Astrocyte (in vitro differentiated cells and primary cell): ENCODE measurements at regions not wholly inside any gene's neighbourhood (a gene's known extent, or its start where the extent isn't known, plus 50 kb on each side); places are given as distances from the start of the nearest gene placed in this dataset.

Experiments
- DNase-seq: peaks from one replicate; pipeline ENCODE4 v3.0.0-alpha.2; 2010; ENCODE audit warnings: low read depth
- FAIRE-seq: peaks from 2 replicates; lab custom pipeline; 2011; peaks lifted over from hg19 to GRCh38; lab: Jason Lieb, UNC
- H2AFZ ChIP-seq: 2 replicates; pipeline ENCODE4 v1.6.0; 2012; ENCODE audit warnings: low read depth, low read length, inconsistent platforms
- H3K27ac ChIP-seq: 2 replicates; pipeline ENCODE4 v1.5.1; 2011; ENCODE audit warnings: low read depth, low read length, inconsistent platforms
- H3K27me3 ChIP-seq: 2 replicates; pipeline ENCODE4 v1.6.0; 2011; ENCODE audit warnings: low read length, inconsistent platforms; ENCODE audit not compliant: insufficient read depth
- H3K36me3 ChIP-seq: 2 replicates; pipeline ENCODE4 v1.5.1; 2011; ENCODE audit warnings: low read length, inconsistent platforms; ENCODE audit not compliant: insufficient read depth
- H3K4me1 ChIP-seq: 2 replicates; pipeline ENCODE4 v1.5.1; 2011; ENCODE audit warnings: low read length, inconsistent platforms; ENCODE audit not compliant: insufficient read depth
- H3K4me2 ChIP-seq: 2 replicates; pipeline ENCODE4 v1.6.0; 2012; ENCODE audit warnings: low read length, inconsistent platforms
- H3K4me3 ChIP-seq: 2 replicates; pipeline ENCODE4 v1.5.1; 2011; ENCODE audit warnings: low read depth, mild to moderate bottlenecking, low read length, inconsistent platforms; ENCODE audit not compliant: insufficient read depth
- H3K79me2 ChIP-seq: 2 replicates; pipeline ENCODE4 v1.6.0; 2012; ENCODE audit warnings: mild to moderate bottlenecking, low read length, inconsistent platforms; ENCODE audit not compliant: insufficient read depth
- H3K9ac ChIP-seq: 2 replicates; pipeline ENCODE4 v1.6.0; 2012; ENCODE audit warnings: mild to moderate bottlenecking, low read length, inconsistent platforms
- H3K9me3 ChIP-seq: 2 replicates; pipeline ENCODE4 v1.5.1; 2012; ENCODE audit warnings: low read depth, mild to moderate bottlenecking, low read length, inconsistent platforms; ENCODE audit not compliant: insufficient read depth
- H4K20me1 ChIP-seq: 2 replicates; pipeline ENCODE4 v1.6.0; 2012; ENCODE audit warnings: low read length, inconsistent platforms; ENCODE audit not compliant: insufficient read depth
- H3K27ac Mint-ChIP-seq: one replicate; pipeline ENCODE4 v1.8.0; 2021; ENCODE audit warnings: mild to moderate bottlenecking, mixed read lengths; ENCODE audit not compliant: unreplicated experiment
- H3K27me3 Mint-ChIP-seq: one replicate; pipeline ENCODE4 v1.8.0; 2021; ENCODE audit warnings: low read depth, mixed read lengths; ENCODE audit not compliant: unreplicated experiment
- H3K36me3 Mint-ChIP-seq: one replicate; pipeline ENCODE4 v1.8.0; 2021; ENCODE audit warnings: low read depth, mixed read lengths; ENCODE audit not compliant: unreplicated experiment
- H3K4me1 Mint-ChIP-seq: one replicate; pipeline ENCODE4 v1.8.0; 2021; ENCODE audit warnings: low read depth, mixed read lengths; ENCODE audit not compliant: unreplicated experiment
- H3K4me3 Mint-ChIP-seq: one replicate; pipeline ENCODE4 v1.8.0; 2021; ENCODE audit warnings: mild to moderate bottlenecking, moderate library complexity, mixed read lengths; ENCODE audit not compliant: unreplicated experiment
- H3K9me3 Mint-ChIP-seq: one replicate; pipeline ENCODE4 v1.8.0; 2021; ENCODE audit warnings: mild to moderate bottlenecking, mixed read lengths; ENCODE audit not compliant: unreplicated experiment
- EZH2 ChIP-seq: IDR thresholded peaks from 2 replicates; pipeline ENCODE4 v1.6.1; 2012; ENCODE audit warnings: mild to moderate bottlenecking, low read length, inconsistent platforms; ENCODE audit not compliant: insufficient read depth
- TF ChIP-seq, protein P1 (sequence below): IDR thresholded peaks from 2 replicates; pipeline ENCODE4 v1.5.1; 2011; ENCODE audit warnings: low read depth, mild to moderate bottlenecking, inconsistent platforms, low read length, moderate library complexity; ENCODE audit not compliant: insufficient read depth

DNA sequence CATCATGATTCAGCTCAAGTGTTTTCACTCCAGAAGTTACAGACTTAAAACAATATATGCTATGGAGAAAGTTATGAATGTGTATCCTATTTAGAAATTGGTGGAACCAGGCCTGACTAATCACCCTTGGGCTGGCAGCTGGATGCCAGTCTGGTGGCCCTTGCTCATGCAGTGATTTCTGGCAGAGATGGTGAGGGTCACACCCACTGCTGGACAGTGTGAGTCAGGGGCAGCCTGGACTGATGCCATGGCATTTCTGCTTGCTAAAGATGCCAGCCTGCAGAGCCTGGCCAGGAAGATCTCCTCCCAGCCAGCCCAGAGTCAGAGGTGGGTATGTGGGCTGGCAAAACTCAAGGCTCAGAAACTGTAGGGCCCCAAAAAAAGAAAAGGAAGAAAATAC is 695.7 kb downstream of the CDY2B start:
- Histone ChIP-seq H3K27ac (no peak overlapping the region), H3K4me1 (no peaks in the 10 kb centered on the region), H3K4me2 (no peak overlapping the region), H3K4me3 (no peak overlapping the region), H3K79me2 (no peaks in the 10 kb centered on the region), H3K9me3 (no peaks in the 10 kb centered on the region), H4K20me1 (no peaks in the 10 kb centered on the region), H3K9ac (no peak overlapping the region), H3K36me3 (no peaks in the 10 kb centered on the region), H3K27me3 (no peaks in the 10 kb centered on the region), H2AFZ (no peak overlapping the region)
- TF ChIP-seq, protein P1, sequence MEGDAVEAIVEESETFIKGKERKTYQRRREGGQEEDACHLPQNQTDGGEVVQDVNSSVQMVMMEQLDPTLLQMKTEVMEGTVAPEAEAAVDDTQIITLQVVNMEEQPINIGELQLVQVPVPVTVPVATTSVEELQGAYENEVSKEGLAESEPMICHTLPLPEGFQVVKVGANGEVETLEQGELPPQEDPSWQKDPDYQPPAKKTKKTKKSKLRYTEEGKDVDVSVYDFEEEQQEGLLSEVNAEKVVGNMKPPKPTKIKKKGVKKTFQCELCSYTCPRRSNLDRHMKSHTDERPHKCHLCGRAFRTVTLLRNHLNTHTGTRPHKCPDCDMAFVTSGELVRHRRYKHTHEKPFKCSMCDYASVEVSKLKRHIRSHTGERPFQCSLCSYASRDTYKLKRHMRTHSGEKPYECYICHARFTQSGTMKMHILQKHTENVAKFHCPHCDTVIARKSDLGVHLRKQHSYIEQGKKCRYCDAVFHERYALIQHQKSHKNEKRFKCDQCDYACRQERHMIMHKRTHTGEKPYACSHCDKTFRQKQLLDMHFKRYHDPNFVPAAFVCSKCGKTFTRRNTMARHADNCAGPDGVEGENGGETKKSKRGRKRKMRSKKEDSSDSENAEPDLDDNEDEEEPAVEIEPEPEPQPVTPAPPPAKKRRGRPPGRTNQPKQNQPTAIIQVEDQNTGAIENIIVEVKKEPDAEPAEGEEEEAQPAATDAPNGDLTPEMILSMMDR, result no peak
- TF ChIP-seq EZH2, result no peak
- no peaks in the 10 kb centered on the region for H3K36me3 Mint-ChIP-seq
- no peak overlapping the region for H3K4me3 Mint-ChIP-seq
- H3K9me3 Mint-ChIP-seq, result no peaks in the 10 kb centered on the region
- no peak overlapping the region for H3K27ac Mint-ChIP-seq
- H3K27me3 Mint-ChIP-seq, result no peaks in the 10 kb centered on the region
- FAIRE-seq (no peak), DNase-seq (no peak)
- H3K4me1 Mint-ChIP-seq, result no peaks in the 10 kb centered on the region

DNA sequence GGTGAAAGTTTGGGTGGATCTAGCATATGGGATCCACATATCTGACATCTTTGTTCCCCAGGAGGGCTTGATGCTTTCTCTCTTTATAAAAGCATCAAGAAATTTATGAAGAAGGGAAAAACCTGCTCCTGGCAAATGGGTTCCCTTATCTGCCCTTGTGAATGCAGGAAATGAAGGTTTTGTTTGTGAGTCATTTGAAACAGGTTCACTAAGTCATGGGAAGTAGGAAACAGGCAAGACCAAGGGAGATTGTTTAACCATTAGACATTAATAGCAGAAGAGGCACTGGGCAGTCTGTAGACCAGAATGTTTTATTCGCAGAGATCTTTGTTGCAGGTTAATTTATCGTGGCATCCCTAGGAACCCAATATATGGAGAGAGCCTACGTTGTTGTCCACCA is 713.1 kb downstream of the CDY2B start:
- Histone ChIP-seq H3K4me1 (no peaks in the 10 kb centered on the region), H3K9ac (no peak overlapping the region), H3K9me3 (no peaks in the 10 kb centered on the region), H3K4me3 (no peak overlapping the region), H3K4me2 (no peak overlapping the region), H3K27me3 (no peaks in the 10 kb centered on the region), H2AFZ (no peak overlapping the region), H3K79me2 (no peaks in the 10 kb centered on the region), H3K27ac (no peak overlapping the region), H3K36me3 (no peaks in the 10 kb centered on the region), H4K20me1 (no peaks in the 10 kb centered on the region)
- Mint-ChIP-seq H3K4me1 (peaks cover 8% of the 10 kb centered on the region), H3K9me3 (no peaks in the 10 kb centered on the region), H3K4me3 (no peak overlapping the region), H3K36me3 (no peaks in the 10 kb centered on the region), H3K27me3 (no peaks in the 10 kb centered on the region), H3K27ac (no peak overlapping the region)
- TF ChIP-seq, protein P1, result no peak
- TF ChIP-seq EZH2, result no peak
- FAIRE-seq (no peak), DNase-seq (no peak)

DNA sequence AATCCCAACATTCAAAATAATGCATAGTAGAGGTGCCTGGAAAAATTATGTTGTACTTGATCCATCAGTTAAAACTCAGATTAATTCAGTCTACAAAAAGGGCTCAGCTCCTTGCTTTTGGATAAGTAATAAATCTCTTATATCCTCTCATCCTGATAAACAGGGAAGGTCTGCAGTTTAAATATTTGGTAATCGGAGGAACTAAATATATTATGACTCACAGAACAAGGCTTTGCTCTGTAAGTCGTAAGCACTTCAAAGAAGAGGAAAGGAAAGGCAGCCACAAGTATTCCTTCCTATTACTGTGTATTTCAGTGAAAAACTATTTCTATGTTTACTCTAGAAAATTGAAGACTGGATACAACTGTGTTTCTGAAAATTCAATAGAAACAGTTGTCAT is 757.9 kb downstream of the CDY2B start:
- Mint-ChIP-seq H3K27me3 (no peaks in the 10 kb centered on the region), H3K36me3 (no peaks in the 10 kb centered on the region), H3K9me3 (no peaks in the 10 kb centered on the region), H3K4me3 (no peak overlapping the region), H3K4me1 (peaks cover 2% of the 10 kb centered on the region), H3K27ac (no peak overlapping the region)
- H2AFZ ChIP-seq, result no peak overlapping the region
- TF ChIP-seq, protein P1, result no peak
- TF ChIP-seq EZH2, result no peak
- no peak overlapping the region for H3K9ac ChIP-seq
- FAIRE-seq (no peak), DNase-seq (no peak)
- H3K4me1 ChIP-seq, result no peaks in the 10 kb centered on the region
- H3K27me3 ChIP-seq, result no peaks in the 10 kb centered on the region
- H4K20me1 ChIP-seq, result no peaks in the 10 kb centered on the region
- H3K79me2 ChIP-seq, result no peaks in the 10 kb centered on the region
- H3K4me2 ChIP-seq, result no peak overlapping the region
- H3K27ac ChIP-seq, result no peak overlapping the region
- no peaks in the 10 kb centered on the region for H3K9me3 ChIP-seq
- no peaks in the 10 kb centered on the region for H3K36me3 ChIP-seq
- no peak overlapping the region for H3K4me3 ChIP-seq
